Colonic mucosa (tissue), 4 donors: ENCODE measurements at regions not wholly inside any gene's neighbourhood (a gene's known extent, or its start where the extent isn't known, plus 50 kb on each side); places are given as distances from the start of the nearest gene placed in this dataset.

Experiments
- DNase-seq: peaks from one replicate; pipeline ENCODE4 v3.0.0-alpha.2; 2020
- H3K27ac ChIP-seq: fragments of 200-600 bp; one replicate; pipeline ENCODE4 v1.8.0; 2021
- H3K27me3 ChIP-seq: fragments of 200-600 bp; one replicate; pipeline ENCODE4 v1.8.0; 2021
- H3K36me3 ChIP-seq: fragments of 200-600 bp; one replicate; pipeline ENCODE4 v1.8.0; 2021
- H3K4me1 ChIP-seq: fragments of 200-600 bp; one replicate; pipeline ENCODE4 v1.8.0; 2021; ENCODE audit warnings: mild to moderate bottlenecking
- H3K4me3 ChIP-seq: fragments of 200-600 bp; one replicate; pipeline ENCODE4 v1.8.0; 2021
- H3K9ac ChIP-seq, 2 donors: one replicate each; pipeline ENCODE4 v1.7.0; 2013; ENCODE audit warnings: control low read depth in 2 of 2, low read depth in 2 of 2, low read length in 2 of 2
- H3K9me3 ChIP-seq: fragments of 200-600 bp; one replicate; pipeline ENCODE4 v1.8.0; 2021
- CTCF ChIP-seq: fragments of 200-600 bp; IDR thresholded peaks from one replicate; pipeline ENCODE4 v1.8.0; 2022; ENCODE audit warnings: antibody characterized with exemption, mild to moderate bottlenecking
- intact Hi-C: fragments of 100-400 bp; cut with DNase I; formaldehyde crosslinking; loops from one replicate; pipeline ENCODE4 v1.14.1; 2022
- donor health status: healthy.
- donor health status: DM: no; HTN: no; CAD: no.
- donor health status: DM: no; HTN: no; CAD: no.

GRCh38 chr10:80755893-80756292, 218.2 kb downstream of the SH2D4B start:
- Histone ChIP-seq H3K4me3 (no peak overlapping the region), H3K27ac (no peak overlapping the region), H3K4me1 (no peaks in the 10 kb centered on the region), H3K9ac (no peak overlapping the region), H3K9me3 (no peaks in the 10 kb centered on the region), H3K36me3 (no peaks in the 10 kb centered on the region), H3K27me3 (no peaks in the 10 kb centered on the region)
- TF ChIP-seq CTCF, result no peak
- intact Hi-C loops, result no loop called here
- DNase-seq, result no peak

GRCh38 chr10:80759693-80760092, 222.0 kb downstream of the SH2D4B start:
- H3K4me1 ChIP-seq, result no peaks in the 10 kb centered on the region
- no peak overlapping the region for H3K27ac ChIP-seq
- no peak for DNase-seq
- H3K9ac ChIP-seq, result no peak overlapping the region
- intact Hi-C loops, result no loop called here
- no peaks in the 10 kb centered on the region for H3K9me3 ChIP-seq
- H3K36me3 ChIP-seq, result no peaks in the 10 kb centered on the region
- no peaks in the 10 kb centered on the region for H3K27me3 ChIP-seq
- H3K4me3 ChIP-seq, result no peak overlapping the region
- no peak for TF ChIP-seq CTCF

GRCh38 chr10:80760914-80761371, 223.2 kb downstream of the SH2D4B start:
- no peak overlapping the region for H3K27ac ChIP-seq
- no peak overlapping the region for H3K4me3 ChIP-seq
- no peak for DNase-seq
- H3K36me3 ChIP-seq, result no peaks in the 10 kb centered on the region
- no peaks in the 10 kb centered on the region for H3K4me1 ChIP-seq
- no peaks in the 10 kb centered on the region for H3K9me3 ChIP-seq
- no peak overlapping the region for H3K9ac ChIP-seq
- H3K27me3 ChIP-seq, result no peaks in the 10 kb centered on the region
- intact Hi-C loops, result no loop called here
- no peak for TF ChIP-seq CTCF

- intact Hi-C loops, result no loop called here
- no peak for TF ChIP-seq CTCF
- no peak overlapping the region for H3K9ac ChIP-seq
- H3K4me1 ChIP-seq, result no peaks in the 10 kb centered on the region
- H3K4me3 ChIP-seq, result no peak overlapping the region
- no peaks in the 10 kb centered on the region for H3K9me3 ChIP-seq
- H3K27ac ChIP-seq, result no peak overlapping the region
- no peaks in the 10 kb centered on the region for H3K27me3 ChIP-seq
- DNase-seq, result no peak
- no peaks in the 10 kb centered on the region for H3K36me3 ChIP-seq
Observed at GRCh38 chr10:80767963-80768362, 230.3 kb downstream of the SH2D4B start.

- no peaks in the 10 kb centered on the region for H3K36me3 ChIP-seq
- H3K9ac ChIP-seq, result no peak overlapping the region
- DNase-seq, result no peak
- no peak overlapping the region for H3K4me3 ChIP-seq
- H3K27ac ChIP-seq, result no peak overlapping the region
- intact Hi-C loops, result no loop called here
- no peaks in the 10 kb centered on the region for H3K4me1 ChIP-seq
- no peaks in the 10 kb centered on the region for H3K27me3 ChIP-seq
- TF ChIP-seq CTCF, result no peak
- no peaks in the 10 kb centered on the region for H3K9me3 ChIP-seq
Observed at GRCh38 chr10:80769700-80770160, 232.0 kb downstream of the SH2D4B start.

GRCh38 chr10:80770239-80770638, 232.5 kb downstream of the SH2D4B start:
- no peak overlapping the region for H3K9ac ChIP-seq
- H3K4me3 ChIP-seq, result no peak overlapping the region
- DNase-seq, result no peak
- no peaks in the 10 kb centered on the region for H3K27me3 ChIP-seq
- no peaks in the 10 kb centered on the region for H3K9me3 ChIP-seq
- no peaks in the 10 kb centered on the region for H3K36me3 ChIP-seq
- no peak overlapping the region for H3K27ac ChIP-seq
- no peak for TF ChIP-seq CTCF
- H3K4me1 ChIP-seq, result no peaks in the 10 kb centered on the region
- intact Hi-C loops, result no loop called here
